ENCODE measurements at regions not wholly inside any gene's neighbourhood (a gene's known extent, or its start where the extent isn't known, plus 50 kb on each side); places are given as distances from the start of the nearest gene placed in this dataset.

GRCh38 chr9:89697553-89697952, 92.7 kb downstream of the GADD45G start:
- no peak for DNase-seq

GRCh38 chr9:89698411-89699005, 93.7 kb downstream of the GADD45G start:
- DNase-seq: no peak

GRCh38 chr9:89699646-89700045, 94.8 kb downstream of the GADD45G start:
- DNase-seq: no peak

GRCh38 chr9:89701221-89701798, 96.5 kb downstream of the GADD45G start:
- DNase-seq: peak; percentile 46

- no peak for DNase-seq
Observed at GRCh38 chr9:89702401-89702800, 97.6 kb downstream of the GADD45G start.

GRCh38 chr9:89705651-89706050, 100.8 kb downstream of the GADD45G start:
- no peak for DNase-seq

GRCh38 chr9:89706086-89706485, 101.3 kb downstream of the GADD45G start:
- no peak for DNase-seq

- DNase-seq: no peak
Observed at GRCh38 chr9:89706731-89707191, 101.9 kb downstream of the GADD45G start.

- no peak for DNase-seq
Observed at GRCh38 chr9:89710697-89711096, 105.9 kb downstream of the GADD45G start.

- no peak for DNase-seq
Observed at GRCh38 chr9:89711866-89712265, 107.1 kb downstream of the GADD45G start.

- no peak for DNase-seq
Observed at GRCh38 chr9:89712283-89712682, 107.5 kb downstream of the GADD45G start.

GRCh38 chr9:89714321-89714720, 109.5 kb downstream of the GADD45G start:
- no peak for DNase-seq

GRCh38 chr9:89715318-89715858, 110.6 kb downstream of the GADD45G start:
- DNase-seq: no peak

- no peak for DNase-seq
Observed at GRCh38 chr9:89715881-89716280, 111.1 kb downstream of the GADD45G start.

GRCh38 chr9:89716559-89716958, 111.7 kb downstream of the GADD45G start:
- DNase-seq: no peak

- no peak for DNase-seq
Observed at GRCh38 chr9:89718176-89718575, 113.4 kb downstream of the GADD45G start.

GRCh38 chr9:89718651-89719050, 113.8 kb downstream of the GADD45G start:
- no peak for DNase-seq

- DNase-seq: no peak
Observed at GRCh38 chr9:89719202-89719601, 114.4 kb downstream of the GADD45G start.

- no peak for DNase-seq
Observed at GRCh38 chr9:89720696-89721175, 115.9 kb downstream of the GADD45G start.

GRCh38 chr9:89721176-89721700, 116.4 kb downstream of the GADD45G start:
- DNase-seq: no peak

GRCh38 chr9:89721971-89722530, 117.2 kb downstream of the GADD45G start:
- DNase-seq: no peak

GRCh38 chr9:89722712-89723111, 117.9 kb downstream of the GADD45G start:
- DNase-seq: no peak

GRCh38 chr9:89723469-89724100, 118.8 kb downstream of the GADD45G start:
- no peak for DNase-seq
